ENCODE measurements at regions not wholly inside any gene's neighbourhood (a gene's known extent, or its start where the extent isn't known, plus 50 kb on each side); places are given as distances from the start of the nearest gene placed in this dataset.

- no peak overlapping the region for H3K27ac ChIP-seq (ENCODE audit: low read length)
- no peaks in the 10 kb centered on the region for H3F3A ChIP-seq (ENCODE audit: insufficient read depth, low read length, poor library complexity, severe bottlenecking)
- no peaks in the 10 kb centered on the region for H3K9me3 ChIP-seq (ENCODE audit: low read length)
- TF ChIP-seq, protein P1, sequence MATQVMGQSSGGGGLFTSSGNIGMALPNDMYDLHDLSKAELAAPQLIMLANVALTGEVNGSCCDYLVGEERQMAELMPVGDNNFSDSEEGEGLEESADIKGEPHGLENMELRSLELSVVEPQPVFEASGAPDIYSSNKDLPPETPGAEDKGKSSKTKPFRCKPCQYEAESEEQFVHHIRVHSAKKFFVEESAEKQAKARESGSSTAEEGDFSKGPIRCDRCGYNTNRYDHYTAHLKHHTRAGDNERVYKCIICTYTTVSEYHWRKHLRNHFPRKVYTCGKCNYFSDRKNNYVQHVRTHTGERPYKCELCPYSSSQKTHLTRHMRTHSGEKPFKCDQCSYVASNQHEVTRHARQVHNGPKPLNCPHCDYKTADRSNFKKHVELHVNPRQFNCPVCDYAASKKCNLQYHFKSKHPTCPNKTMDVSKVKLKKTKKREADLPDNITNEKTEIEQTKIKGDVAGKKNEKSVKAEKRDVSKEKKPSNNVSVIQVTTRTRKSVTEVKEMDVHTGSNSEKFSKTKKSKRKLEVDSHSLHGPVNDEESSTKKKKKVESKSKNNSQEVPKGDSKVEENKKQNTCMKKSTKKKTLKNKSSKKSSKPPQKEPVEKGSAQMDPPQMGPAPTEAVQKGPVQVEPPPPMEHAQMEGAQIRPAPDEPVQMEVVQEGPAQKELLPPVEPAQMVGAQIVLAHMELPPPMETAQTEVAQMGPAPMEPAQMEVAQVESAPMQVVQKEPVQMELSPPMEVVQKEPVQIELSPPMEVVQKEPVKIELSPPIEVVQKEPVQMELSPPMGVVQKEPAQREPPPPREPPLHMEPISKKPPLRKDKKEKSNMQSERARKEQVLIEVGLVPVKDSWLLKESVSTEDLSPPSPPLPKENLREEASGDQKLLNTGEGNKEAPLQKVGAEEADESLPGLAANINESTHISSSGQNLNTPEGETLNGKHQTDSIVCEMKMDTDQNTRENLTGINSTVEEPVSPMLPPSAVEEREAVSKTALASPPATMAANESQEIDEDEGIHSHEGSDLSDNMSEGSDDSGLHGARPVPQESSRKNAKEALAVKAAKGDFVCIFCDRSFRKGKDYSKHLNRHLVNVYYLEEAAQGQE (IDR thresholded peaks at IDR 0.05; ENCODE audit: borderline replicate concordance) = no peak
- TF ChIP-seq SMC3 (conservative IDR thresholded peaks at IDR 0.05; ENCODE audit: poor library complexity) (no peak), EZH2 (IDR thresholded peaks at IDR 0.05; ENCODE audit: borderline replicate concordance, insufficient read depth, low read length, poor library complexity, severe bottlenecking) (no peak), CTCF (IDR thresholded peaks at IDR 0.05; ENCODE audit: poor library complexity, severe bottlenecking) (no peak), POLR2AphosphoS5 (IDR thresholded peaks at IDR 0.05) (no peak), EP300 (conservative IDR thresholded peaks at IDR 0.05; ENCODE audit: poor library complexity, severe bottlenecking) (no peak), MXI1 (conservative IDR thresholded peaks at IDR 0.05; ENCODE audit: poor library complexity, severe bottlenecking) (no peak), RAD21 (conservative IDR thresholded peaks at IDR 0.05) (no peak), TAF1 (IDR thresholded peaks at IDR 0.05; ENCODE audit: low read depth) (no peak)
- no peaks in the 10 kb centered on the region for H3K27me3 ChIP-seq (ENCODE audit: insufficient read depth, low read depth, low read length)
- no peak overlapping the region for H3K4me3 ChIP-seq (ENCODE audit: low read length)
- no peak overlapping the region for H3K9ac ChIP-seq (ENCODE audit: low read length)
- no peaks in the 10 kb centered on the region for H3K9me2 ChIP-seq (ENCODE audit: insufficient read depth, low read length)
- no peak overlapping the region for H3K4me2 ChIP-seq (ENCODE audit: low read length)
- no peaks in the 10 kb centered on the region for H3K36me3 ChIP-seq (ENCODE audit: insufficient read depth, low read length)
- no peak overlapping the region for H2AFZ ChIP-seq (ENCODE audit: low read depth, low read length)
- H4K20me1 ChIP-seq (ENCODE audit: insufficient read depth) = no peaks in the 10 kb centered on the region
- no peaks in the 10 kb centered on the region for H3K79me2 ChIP-seq (replicated peaks; ENCODE audit: insufficient read depth, low read length)
Measured at GRCh38 chr18:77478646-77479442, 229.2 kb downstream of the GALR1 start.

DNA sequence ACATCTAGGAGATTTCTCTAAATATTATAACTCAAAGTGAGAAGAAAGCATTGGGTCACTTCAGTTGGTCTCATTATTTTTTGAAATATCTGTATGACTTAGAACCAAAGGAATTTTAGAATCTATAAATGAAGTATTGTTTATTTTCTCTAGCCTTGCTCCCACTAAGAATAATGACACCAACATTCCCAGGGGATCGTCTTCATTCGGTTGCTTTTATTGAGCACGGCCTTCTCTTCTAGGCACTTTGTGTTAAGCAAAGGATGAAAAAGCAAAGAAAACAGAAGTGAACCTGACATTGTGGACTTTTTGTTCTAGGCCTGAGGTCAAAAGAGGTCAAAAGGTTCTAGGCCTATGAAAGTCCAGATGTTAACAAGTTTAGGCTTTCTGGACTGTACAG, 231.9 kb downstream of the GALR1 start:
- no peak overlapping the region for H3K4me2 ChIP-seq (ENCODE audit: low read length)
- no peaks in the 10 kb centered on the region for H3F3A ChIP-seq (ENCODE audit: insufficient read depth, low read length, poor library complexity, severe bottlenecking)
- TF ChIP-seq MXI1 (conservative IDR thresholded peaks at IDR 0.05; ENCODE audit: poor library complexity, severe bottlenecking) = no peak
- TF ChIP-seq CTCF (IDR thresholded peaks at IDR 0.05; ENCODE audit: poor library complexity, severe bottlenecking) = no peak
- no peak for TF ChIP-seq SMC3 (conservative IDR thresholded peaks at IDR 0.05; ENCODE audit: poor library complexity)
- TF ChIP-seq EZH2 (IDR thresholded peaks at IDR 0.05; ENCODE audit: borderline replicate concordance, insufficient read depth, low read length, poor library complexity, severe bottlenecking) = no peak
- no peak for TF ChIP-seq RAD21 (conservative IDR thresholded peaks at IDR 0.05)
- TF ChIP-seq, protein P1 (IDR thresholded peaks at IDR 0.05; ENCODE audit: borderline replicate concordance) = no peak
- no peak for TF ChIP-seq POLR2AphosphoS5 (IDR thresholded peaks at IDR 0.05)
- TF ChIP-seq TAF1 (IDR thresholded peaks at IDR 0.05; ENCODE audit: low read depth) = no peak
- no peak for TF ChIP-seq EP300 (conservative IDR thresholded peaks at IDR 0.05; ENCODE audit: poor library complexity, severe bottlenecking)
- no peaks in the 10 kb centered on the region for H4K20me1 ChIP-seq (ENCODE audit: insufficient read depth)
- no peak overlapping the region for H3K9ac ChIP-seq (ENCODE audit: low read length)
- no peaks in the 10 kb centered on the region for H3K9me2 ChIP-seq (ENCODE audit: insufficient read depth, low read length)
- H3K27ac ChIP-seq (ENCODE audit: low read length) = no peak overlapping the region
- no peaks in the 10 kb centered on the region for H3K79me2 ChIP-seq (replicated peaks; ENCODE audit: insufficient read depth, low read length)
- no peaks in the 10 kb centered on the region for H3K27me3 ChIP-seq (ENCODE audit: insufficient read depth, low read depth, low read length)
- no peaks in the 10 kb centered on the region for H3K36me3 ChIP-seq (ENCODE audit: insufficient read depth, low read length)
- no peaks in the 10 kb centered on the region for H3K9me3 ChIP-seq (ENCODE audit: low read length)
- no peak overlapping the region for H3K4me3 ChIP-seq (ENCODE audit: low read length)
- H2AFZ ChIP-seq (ENCODE audit: low read depth, low read length) = no peak overlapping the region
